TTC549 (cell line): ENCODE measurements at regions not wholly inside any gene's neighbourhood (a gene's known extent, or its start where the extent isn't known, plus 50 kb on each side); places are given as distances from the start of the nearest gene placed in this dataset.

Experiments used
- FAIRE-seq: peaks from 2 replicates; lab custom pipeline; 2012; peaks lifted over from hg19 to GRCh38; lab: Jason Lieb, UNC

DNA sequence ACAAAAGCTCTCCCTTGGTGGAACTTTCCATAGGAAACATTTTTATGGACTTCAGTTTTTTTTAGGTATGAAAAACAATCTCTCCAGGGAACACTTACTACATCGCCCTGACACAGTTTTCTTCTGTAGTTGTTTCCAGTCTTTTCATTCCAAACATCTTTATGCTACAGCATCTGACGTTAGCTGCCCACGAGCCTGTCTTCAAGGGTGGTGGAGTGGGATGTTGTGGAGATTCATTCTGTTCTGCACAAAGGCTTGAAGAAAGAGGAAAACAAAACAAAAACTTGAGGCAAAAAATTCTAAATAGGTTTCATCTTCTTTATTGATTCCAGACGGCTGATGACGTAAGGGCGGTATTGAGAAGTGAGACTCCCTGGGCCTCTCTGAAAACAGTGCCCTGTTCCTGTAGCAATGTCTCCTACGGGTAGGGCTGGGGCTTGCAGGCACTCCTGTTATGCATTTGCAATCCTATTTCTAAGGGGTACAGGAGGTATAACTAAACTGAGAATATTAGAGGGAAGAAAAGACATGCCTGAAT lies 375.0 kb downstream of the RNF144A start:
- no peak for FAIRE-seq

- no peak for FAIRE-seq
These were observed 392.4 kb downstream of the RNF144A start for GRCh38 chr2:7309582-7309981.

DNA sequence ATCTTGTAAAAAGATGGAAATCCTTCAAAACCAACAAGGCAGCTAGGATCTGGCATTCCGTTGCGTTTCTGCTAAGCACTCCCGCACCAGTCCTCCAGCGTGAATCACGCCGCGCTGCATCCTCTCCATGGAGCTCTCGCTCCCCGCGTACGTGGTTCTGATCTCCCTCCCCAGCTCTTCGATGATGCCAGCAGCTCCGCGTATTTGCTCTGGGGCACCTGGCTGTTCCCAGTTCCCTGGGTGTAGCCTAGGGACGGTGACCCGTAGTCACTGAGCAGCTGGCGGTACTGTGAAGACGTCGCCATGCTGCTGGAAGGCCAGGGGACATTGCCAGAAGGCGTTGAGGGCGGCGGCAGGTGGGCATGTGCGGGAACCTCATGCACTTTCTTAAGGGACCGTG lies 407.5 kb downstream of the RNF144A start:
- no peak for FAIRE-seq

DNA sequence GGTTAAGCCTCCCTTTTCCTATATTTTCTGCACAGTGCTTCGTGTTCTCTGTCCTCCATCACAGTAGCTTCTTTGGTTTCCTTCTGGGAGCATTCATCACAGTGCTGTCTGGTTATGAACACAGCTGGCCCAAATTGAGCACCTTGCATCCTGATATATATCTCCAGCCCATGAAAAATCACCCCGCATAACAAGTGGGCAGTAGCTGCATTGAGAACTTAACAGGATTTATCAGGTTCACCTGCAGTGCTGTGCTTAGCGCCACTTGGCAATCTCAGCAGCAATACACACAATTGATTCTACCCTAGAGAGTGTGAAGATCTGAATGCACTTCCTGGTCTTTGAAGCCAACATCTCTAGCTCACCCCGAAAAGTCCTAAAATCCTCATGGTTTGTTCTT lies 408.0 kb downstream of the RNF144A start:
- no peak for FAIRE-seq

GRCh38 chr2:7329465-7329864 lies 412.3 kb downstream of the RNF144A start:
- no peak for FAIRE-seq

GRCh38 chr2:7333189-7333765 lies 416.1 kb downstream of the RNF144A start:
- FAIRE-seq: no peak

DNA sequence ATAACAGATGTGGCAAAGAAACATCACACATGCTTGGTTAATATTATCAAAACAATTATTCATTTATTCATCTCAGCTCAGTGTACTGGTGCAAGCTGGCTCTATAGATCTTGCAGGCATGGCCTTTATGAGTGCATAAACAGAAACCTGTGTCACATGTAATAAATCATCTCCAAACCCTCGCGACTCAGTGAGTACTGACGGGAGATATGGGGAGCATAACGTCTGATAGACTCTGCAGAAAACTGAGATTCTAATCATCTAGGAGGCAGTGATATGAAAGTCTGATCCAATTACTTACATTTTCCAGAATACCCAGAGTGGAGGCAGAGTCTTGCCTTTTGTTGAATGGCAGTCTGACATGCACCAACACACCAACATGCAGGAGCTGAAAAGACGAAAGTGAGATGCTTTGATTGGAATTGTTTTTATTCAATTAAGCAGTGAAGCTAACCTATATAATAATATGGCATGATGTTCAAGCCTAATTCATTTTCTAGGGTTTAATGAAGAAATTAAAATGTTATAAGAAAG lies 416.8 kb downstream of the RNF144A start:
- no peak for FAIRE-seq

DNA sequence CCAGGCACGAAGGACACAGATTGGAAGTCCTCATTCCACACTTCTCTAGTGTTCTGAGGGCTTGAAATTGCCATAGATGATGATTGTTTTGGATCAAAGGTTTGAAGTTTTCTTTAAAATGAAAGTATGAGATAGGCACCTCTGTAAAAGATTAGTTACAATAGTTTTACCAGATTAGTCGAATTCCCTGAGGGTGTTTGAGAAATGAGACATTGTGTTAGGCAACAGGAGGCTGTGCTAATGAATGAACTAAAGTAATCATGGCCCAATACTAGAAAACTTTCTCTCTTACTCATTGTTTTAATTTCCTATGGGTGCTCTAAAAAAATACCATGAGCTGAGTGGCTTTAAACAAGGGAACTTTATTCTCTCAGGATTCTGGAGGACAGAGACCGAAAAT lies 421.7 kb downstream of the RNF144A start:
- FAIRE-seq: no peak

GRCh38 chr2:7346336-7346735 lies 429.1 kb downstream of the RNF144A start:
- no peak for FAIRE-seq

GRCh38 chr2:7348761-7349160 lies 431.5 kb downstream of the RNF144A start:
- no peak for FAIRE-seq

DNA sequence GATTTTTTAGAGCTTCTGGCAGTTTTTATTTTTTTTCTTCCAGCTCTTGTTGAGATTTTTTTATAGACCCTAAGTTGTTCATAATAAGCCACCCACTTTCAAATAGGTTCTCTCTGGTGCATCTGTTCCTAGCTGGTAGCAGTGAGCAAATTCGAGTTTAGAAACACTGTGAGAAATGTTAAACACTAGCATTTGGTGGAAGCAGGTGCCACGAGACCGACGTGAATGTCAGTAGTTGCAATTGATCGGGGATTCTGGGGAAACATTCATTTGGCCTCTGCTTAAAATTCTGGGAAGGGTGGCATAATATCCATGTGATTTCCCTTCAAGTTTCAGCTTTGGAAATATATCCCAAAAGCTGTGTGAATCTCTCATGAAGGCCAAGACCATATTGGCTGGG lies 435.0 kb downstream of the RNF144A start:
- FAIRE-seq: no peak

DNA sequence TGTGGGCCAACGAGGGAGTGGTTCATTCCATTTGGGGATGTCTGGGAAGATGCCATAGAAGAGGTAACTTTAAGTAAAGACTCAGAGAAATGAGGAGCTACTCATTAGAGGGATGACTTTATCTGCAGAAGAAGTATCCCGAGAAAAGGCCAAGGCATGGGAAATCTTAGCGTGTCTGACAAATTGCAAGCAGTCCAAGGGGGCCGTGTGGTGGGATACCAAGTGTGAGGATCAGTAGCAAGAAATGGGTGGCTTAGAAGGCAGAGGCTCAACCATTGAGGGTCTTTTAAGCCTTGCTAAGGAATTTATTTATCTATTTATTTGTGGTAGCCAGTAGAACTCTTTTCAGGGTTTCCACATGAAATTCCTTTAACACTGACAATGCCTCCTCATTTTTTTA lies 436.4 kb downstream of the RNF144A start:
- no peak for FAIRE-seq

- no peak for FAIRE-seq
These were observed 438.6 kb downstream of the RNF144A start for GRCh38 chr2:7355781-7356180.

- FAIRE-seq: no peak
These were observed 439.8 kb downstream of the RNF144A start for GRCh38 chr2:7356909-7357584.

DNA sequence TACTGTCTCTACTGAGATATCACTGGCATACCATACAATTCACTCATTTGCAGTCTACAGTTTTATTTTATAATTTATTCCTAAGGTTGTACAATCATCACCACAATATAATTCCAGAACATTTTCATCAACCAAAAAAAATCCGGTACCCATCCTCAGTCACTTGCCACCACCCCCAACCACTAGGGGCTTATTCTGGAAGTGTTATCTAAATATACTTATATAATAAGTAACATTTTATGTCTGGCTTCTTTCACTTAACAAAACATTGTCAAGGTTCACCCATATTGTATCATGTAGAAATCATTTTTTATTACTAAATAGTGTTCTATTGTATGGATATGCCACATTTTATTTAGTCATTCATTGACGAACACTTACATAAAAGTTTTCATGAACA lies 440.8 kb downstream of the RNF144A start:
- FAIRE-seq: no peak

DNA sequence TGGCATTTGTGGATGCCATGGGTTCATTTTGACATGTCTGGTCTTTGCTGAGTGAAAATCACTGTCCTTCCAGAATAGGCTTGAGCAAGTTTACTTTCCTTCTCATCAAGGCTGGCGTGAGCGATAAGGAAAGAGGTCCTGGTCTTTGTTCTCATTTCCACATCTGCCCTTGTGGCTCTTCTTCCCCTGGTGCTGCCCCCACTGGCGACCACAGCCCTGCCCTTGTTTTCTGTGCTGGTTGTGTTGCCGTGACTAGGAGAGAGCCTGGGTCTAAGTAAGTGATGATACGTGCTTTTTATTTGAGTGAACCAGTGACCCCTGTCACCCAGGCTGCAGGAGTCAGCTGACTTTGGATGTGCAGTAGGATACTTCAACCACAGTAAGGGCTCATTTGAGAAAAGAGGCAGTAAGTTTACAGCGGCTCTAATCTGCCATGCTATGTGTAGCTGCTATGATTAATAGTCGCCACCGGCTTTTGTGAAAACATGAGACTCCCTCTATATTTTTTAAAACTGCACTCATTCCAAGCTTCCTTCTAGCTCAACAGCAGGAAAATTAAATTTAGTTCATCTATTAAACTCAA lies 441.7 kb downstream of the RNF144A start:
- FAIRE-seq: no peak

DNA sequence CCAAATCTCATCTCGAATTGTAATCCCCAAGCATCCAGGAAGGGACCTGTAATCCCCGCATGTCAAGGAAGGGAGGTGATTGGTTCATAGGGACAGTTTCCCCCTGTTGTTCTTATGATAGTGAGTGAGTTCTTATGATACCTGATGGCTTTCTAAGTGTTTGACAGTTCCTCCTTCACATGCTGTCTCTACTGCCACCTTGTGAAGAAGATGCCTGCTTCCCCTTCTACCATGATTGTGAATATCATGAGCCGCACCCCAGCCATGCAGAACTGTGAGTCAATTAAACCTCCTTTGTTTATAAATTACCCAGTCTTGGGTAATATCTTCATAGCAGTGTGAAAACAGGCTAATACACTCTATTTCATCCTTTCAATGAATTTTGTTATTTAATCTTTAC lies 446.7 kb downstream of the RNF144A start:
- FAIRE-seq: no peak

DNA sequence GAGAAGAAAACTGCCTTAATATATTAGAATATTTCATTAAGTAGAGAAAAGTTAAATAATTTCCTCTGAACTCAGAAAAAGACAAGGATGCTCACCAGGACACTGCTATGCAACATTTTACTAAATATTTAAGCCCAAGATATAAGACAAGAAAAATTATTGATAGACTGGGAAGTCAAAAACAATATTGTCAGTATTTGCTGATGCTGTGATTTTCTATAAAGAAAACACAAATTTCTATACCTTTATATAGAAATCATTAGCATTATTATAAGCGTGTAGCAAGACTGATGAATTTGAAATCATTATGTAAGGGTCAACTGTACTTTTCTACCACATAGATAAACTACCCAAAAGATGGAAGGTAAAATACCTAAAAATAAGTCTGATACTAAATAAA lies 451.0 kb downstream of the RNF144A start:
- no peak for FAIRE-seq

GRCh38 chr2:7373156-7373555 lies 455.9 kb downstream of the RNF144A start:
- FAIRE-seq: no peak

DNA sequence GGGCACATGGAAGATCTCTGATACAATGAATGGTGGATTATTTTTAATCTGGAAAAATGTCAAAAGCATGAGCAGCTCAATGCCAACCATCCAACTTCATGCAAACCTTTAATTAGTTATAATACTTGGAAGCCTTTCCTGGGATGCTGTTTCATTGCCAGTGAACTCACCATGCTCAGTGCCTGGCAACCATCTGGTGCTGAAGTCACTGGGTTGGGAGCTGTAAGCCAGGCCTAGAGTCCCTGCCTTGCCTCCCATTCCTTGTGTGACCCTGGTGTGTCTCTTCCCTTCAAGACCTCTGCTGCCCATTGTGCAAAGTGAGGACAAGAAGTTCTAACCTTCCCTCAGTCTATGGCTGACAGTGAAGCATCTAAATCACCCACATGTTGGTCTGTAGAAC lies 458.7 kb downstream of the RNF144A start:
- no peak for FAIRE-seq

DNA sequence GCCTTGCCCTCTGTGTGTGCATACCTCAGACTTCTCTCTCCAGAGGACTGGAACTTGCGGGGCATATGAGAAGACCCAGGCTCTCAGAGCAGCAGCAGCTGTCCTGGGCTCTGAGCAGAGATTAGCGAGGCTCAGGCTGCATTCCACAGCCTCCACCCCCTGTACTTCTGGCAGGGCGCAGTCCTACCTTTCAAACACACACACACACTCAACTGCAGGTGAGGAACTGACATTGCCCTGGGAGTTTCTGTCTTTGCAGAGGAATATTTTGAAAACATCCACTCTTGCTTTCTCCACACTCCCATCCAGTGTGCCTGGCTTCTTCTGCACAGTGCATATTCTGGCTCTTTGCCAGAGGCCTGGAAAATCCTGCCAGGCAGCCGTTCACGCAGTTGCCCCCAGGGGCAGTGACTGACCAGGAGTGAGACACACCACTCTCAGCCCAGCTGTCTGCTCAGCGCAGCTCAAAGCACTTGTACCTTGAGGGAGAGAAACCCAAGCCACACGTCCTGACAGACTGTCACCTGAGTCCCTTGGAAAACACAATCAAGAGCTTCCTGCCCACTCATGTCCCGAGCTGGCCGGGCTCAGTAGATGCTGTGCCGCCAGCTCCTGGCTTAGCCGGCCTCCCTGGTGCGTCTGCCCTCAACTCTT lies 460.8 kb downstream of the RNF144A start:
- no peak for FAIRE-seq

DNA sequence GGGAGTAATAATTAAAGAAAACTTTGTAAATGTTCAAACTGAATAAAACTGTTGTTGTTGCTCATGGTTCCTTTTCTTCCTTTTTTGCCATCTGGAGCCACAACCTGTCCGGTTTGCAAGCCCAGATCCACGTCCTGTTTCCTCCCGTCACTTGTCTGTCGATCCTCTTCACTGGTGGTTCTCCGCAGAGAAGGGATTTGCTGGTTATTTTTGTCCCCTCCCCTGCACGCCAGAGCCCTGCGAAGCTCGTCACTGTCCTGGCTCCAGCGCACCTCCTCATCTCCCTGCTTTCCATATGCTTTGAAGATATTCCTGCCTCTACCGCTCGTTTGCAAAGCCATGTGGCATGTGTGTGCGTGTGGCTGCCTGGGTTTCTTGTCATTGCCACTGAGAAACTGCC lies 461.4 kb downstream of the RNF144A start:
- no peak for FAIRE-seq

DNA sequence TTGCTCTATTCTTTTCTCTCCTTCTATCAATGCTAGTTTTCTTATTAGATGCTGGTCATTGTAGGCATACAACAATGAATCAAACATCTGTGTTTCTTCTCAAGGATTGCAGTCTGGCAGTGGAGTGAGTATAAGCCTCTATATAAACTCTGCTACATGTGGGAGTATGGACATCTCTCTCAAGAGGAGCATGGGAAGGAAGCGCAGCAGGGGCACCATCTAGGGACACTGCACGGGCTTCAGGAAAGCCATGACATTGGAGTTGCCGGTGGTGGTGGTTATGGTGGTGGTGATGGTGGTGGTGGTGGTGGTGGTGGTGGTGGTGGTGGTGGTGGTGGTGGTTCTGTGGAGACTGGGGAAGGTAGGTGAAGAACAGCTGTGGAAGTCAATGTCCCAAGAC lies 462.6 kb downstream of the RNF144A start:
- FAIRE-seq: no peak
